ENCODE measurements at regions not wholly inside any gene's neighbourhood (a gene's known extent, or its start where the extent isn't known, plus 50 kb on each side); places are given as distances from the start of the nearest gene placed in this dataset.
"Not testable (repeated sequence)": the region's sequence is repeated elsewhere in the genome, so short reads cannot be mapped to it uniquely, and the experiment has no call there.

GRCh38 chr13:30065181-30065580 is 214.8 kb upstream of the UBL3 start:
- no peak for DNase-seq (ENCODE audit: low spot score)

- no peak for DNase-seq (ENCODE audit: low spot score)
Observed at GRCh38 chr13:30063892-30064291, 213.5 kb upstream of the UBL3 start.

DNA sequence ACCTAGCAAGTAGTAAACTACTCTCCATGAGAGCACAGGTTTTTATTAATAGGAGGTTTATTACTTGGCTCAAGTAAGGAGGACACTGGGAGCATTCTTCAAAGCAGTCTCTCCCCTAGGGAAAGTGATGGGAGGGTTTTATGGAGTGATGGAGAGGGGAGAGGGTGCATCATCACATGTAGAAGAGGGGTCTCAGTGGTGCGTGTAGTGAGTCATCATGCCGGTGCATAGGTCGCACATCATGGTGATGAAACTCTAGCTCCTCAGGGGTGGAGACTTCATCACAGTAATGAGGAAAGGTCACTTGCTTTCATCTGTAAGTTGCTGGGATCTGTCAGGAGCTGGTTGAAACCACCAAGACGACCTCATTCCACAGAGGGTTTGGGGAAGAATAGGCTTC is 210.8 kb upstream of the UBL3 start:
- DNase-seq (ENCODE audit: low spot score) = no peak

- no peak for DNase-seq (ENCODE audit: low spot score)
Observed at GRCh38 chr13:30058429-30058828, 208.0 kb upstream of the UBL3 start.

DNA sequence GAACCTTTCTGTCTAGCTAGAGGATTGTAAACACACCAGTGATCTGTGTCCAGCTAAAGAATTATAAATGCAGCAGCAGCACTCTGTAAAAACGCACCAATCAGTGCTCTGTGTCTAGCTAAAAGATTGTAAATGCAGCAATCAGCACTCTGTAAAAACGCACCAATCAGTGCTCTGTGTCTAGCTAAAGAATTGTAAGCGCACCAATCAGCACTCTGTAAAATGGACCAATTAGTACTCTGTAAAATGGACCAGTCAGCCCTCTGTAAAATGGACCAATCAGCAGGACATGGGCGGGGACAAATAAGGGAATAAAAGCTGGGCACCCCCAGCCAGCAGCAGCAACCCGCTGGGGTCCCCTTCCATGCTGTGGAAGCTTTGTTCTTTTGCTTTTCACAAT is 204.1 kb upstream of the UBL3 start:
- DNase-seq (ENCODE audit: low spot score) = not testable (repeated sequence)

- no peak for DNase-seq (ENCODE audit: low spot score)
Observed at GRCh38 chr13:30053939-30054338, 203.5 kb upstream of the UBL3 start.

DNA sequence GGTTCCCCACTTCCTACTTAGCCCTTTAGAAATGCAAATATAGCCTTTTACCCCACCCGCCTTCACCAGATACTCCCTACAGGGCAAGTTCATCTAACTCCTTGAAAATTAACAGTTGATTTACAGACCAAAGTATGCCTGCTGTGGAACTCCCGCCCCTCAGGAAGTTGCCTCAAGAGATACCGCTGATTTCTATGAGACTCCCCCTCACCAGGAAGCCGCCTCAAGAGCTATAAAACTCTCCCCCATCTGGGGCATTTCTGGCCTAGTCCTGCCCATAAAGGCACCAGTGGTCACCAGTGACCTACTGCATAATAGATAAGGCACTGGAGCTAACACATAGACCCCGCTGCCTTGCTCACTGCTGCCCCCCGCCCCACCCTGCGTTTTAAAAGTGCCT is 201.7 kb upstream of the UBL3 start:
- DNase-seq (ENCODE audit: low spot score) = no peak

DNA sequence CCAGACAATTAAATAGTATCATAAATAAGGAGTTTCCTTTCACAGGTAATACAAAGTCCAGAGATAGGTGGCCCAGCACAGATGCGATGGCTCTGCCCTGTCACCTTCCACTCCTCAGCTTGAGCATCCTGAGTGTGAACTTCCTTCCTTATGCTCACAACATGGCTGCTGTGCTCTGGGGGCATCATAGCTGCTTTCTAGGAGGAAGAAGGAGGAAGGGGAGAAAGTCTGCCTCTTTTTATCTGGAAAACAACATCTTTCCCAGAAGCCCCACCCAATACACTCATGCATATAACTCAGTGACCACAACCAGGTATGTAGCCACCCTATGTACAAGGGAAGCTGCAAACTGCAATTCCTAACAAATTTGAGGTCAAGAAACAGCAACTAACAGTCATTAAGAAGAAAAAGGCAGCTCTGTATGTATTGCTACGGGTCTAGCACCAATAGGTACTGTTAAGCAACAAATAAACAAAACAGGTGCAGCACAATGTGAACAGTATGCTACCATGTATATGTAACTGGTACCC is 201.2 kb upstream of the UBL3 start:
- no peak for DNase-seq (ENCODE audit: low spot score)

- no peak for DNase-seq (ENCODE audit: low spot score)
Observed at GRCh38 chr13:30049692-30050091, 199.3 kb upstream of the UBL3 start.

DNA sequence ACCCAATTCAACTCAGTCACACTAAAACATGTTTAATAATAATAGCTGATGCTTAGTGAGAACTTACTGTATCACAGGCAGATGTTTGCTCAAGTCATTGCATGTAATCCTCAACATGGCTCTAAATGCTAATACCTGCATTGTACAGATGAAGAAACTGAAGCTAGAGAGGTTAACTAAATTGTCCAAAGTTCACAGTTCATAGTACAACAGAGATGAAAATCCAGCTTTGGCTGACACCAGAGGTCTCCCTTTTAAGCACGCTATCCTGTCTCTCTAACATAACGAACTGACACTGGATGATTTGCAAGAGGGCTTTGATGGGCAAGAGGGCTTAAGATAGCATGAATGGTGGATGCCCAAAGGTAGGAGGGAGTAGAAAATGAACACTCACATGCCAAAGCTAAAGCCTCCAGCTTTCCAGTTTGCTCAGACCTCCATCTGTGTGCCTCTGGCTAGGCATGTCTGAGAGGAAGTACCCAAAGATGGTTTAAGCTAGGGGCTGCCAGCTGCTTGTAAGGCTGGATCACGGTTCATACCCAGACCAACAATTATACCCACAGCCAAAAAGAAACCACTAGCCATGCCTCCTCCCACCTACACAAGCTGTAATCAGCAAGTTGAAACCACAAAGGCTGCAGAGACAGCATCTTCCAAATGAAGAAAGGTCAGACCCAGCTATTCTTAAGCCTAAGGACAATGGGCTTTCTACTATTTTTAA is 196.9 kb upstream of the UBL3 start:
- no peak for DNase-seq (ENCODE audit: low spot score)

GRCh38 chr13:30045916-30046704 is 195.7 kb upstream of the UBL3 start:
- no peak for DNase-seq (ENCODE audit: low spot score)

GRCh38 chr13:30044932-30045331 is 194.5 kb upstream of the UBL3 start:
- no peak for DNase-seq (ENCODE audit: low spot score)

DNA sequence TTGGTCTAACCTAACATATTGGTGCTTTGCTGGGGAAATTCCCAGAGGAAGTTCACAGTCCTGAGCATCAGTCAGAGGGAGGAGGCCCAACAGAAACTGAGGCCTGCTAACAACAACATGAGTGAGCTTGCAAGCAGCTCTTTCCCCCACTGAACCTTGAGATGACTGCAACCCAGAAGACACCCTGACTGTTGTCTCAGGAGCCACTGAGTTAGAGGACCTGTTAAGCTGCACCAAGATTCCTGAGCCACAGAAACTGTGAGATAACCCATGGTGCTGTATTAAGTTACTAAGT is 193.2 kb upstream of the UBL3 start:
- no peak for DNase-seq (ENCODE audit: low spot score)

DNA sequence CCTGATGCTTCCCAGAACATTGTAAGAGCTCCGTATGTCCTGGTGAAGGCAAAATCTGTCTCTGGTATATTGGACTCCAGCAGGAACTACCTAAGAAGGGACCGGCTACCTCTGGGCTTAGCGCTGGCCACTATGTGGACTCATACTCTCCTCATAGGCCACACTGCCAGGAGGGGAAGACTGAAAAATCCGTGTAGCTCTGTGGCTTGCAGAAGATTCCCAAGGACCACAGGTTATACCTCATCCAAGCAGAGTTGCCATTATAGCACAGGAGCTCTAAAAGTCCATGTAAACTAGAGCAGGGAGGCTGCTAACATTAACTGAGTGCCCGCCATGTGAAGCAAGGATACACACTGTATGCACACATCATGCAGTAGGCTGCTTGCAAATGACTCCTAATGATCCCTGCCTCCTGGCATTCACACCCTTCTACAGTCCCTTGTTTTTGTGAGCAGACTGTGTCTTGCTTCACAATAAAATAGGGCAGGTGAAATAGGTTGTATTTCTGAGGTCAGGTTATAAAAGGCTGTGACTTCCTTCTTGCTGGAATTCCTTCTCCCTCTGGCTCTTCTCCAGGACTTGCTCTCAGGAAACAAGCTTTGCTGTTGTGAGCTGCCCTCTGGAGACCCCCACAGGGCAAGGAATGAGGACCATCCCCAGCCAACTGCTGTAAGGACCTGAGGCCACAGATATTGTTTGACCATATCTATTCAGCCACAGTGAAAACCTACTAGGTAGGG is 192.6 kb upstream of the UBL3 start:
- DNase-seq (ENCODE audit: low spot score) = no peak

GRCh38 chr13:30042272-30042671 is 191.9 kb upstream of the UBL3 start:
- no peak for DNase-seq (ENCODE audit: low spot score)

DNA sequence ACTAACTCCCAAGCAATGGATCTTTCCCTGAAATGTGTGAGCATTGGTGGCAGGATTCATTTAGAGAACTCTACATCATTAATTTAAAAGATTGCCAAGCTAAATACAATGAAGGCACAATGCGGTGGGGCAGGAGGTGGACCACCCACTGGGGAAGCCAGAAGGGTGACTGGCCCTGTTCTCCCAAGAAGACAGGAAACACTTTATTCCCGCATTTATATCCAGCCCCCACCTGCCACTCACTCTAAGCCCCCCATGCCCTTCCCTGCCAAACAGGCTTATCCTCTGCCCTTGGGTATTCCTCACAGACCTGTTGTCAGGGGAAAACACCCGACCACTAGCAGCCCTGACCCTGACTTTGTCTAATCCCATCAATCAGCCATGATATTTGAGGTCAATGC is 189.1 kb upstream of the UBL3 start:
- DNase-seq (ENCODE audit: low spot score) = no peak

DNA sequence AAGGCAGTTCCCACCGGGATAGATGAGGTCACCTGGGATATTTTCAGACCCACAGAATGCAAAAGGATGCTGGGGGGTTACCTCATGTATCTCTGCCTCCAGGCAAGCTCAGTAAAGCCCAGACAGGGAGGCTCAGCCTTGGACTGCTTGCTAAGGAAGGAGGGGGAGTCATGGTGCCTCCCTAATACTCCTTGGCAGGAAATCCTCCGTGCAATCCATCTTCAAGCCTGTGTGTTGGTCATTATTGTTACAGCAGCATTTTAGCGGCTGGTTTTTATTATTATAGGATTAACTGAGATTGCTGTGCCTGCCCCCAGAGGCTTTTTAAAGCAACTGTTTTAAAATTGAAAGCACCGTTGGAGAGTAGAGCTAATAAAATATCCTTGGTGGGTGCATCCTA is 188.5 kb upstream of the UBL3 start:
- no peak for DNase-seq (ENCODE audit: low spot score)

- DNase-seq (ENCODE audit: low spot score) = no peak
Observed at GRCh38 chr13:30037766-30038165, 187.3 kb upstream of the UBL3 start.

DNA sequence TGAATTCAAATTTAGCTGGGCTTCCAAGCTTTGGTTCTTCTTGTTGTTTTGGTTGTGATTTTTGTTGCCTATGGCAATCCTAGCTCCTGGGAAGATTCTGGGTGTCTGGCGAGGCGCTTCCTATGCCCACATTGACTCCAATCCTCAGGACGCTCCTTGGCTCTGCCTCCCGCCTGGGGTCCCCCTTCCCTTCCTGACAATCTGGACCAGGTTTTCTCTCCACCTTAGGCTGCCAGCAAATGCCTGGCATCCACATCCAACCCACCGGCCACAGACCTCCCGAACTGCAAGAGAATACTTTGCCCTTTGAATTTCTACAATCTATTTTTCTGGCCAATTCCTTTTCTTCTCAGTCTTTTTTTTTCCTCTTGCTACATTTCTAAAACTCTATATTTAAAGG is 186.9 kb upstream of the UBL3 start:
- no peak for DNase-seq (ENCODE audit: low spot score)

DNA sequence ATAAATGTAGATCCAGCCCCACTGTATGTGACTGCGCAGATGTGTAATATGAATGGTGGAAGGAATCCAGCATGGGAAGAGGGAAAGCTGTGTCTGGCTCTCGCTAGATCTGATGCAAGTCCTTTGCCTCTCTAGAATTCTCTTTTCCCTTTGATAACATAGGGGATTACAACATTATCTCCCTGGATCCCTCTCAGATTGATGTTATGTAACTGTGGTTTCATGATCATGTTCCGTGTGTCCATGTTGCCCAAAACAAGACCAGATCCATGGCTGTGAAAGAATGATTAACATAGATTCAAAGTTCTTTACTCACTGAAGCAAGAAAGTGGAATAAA is 184.0 kb upstream of the UBL3 start:
- DNase-seq (ENCODE audit: low spot score) = no peak

GRCh38 chr13:30033681-30034457 is 183.5 kb upstream of the UBL3 start:
- DNase-seq (ENCODE audit: low spot score) = no peak

DNA sequence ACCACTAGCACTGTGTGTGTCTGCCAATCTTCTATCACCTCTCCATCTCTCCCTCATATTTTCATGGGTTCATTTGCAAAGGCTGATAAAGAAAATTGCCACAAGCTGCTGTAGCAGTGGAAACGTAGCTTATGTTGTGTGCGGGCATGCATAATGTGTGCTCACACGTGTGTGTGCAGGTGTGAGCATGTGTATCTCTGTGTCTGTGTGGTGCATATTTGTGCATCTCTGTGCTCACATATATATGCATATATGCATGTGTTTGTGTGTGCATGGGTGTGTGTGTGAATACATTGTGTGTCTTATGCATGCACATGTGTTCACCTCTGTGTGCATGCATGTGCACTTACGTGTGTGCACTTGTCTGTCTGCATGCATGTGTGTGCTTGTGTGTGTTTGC is 181.8 kb upstream of the UBL3 start:
- no peak for DNase-seq (ENCODE audit: low spot score)

All from germinal center (tissue), 1 donor.